NT2/D1 (cell line): ENCODE measurements at regions not wholly inside any gene's neighbourhood (a gene's known extent, or its start where the extent isn't known, plus 50 kb on each side); places are given as distances from the start of the nearest gene placed in this dataset.

Experiments used
- YY1 ChIP-seq: IDR thresholded peaks from 2 replicates; pipeline ENCODE4 v1.6.1; 2011; ENCODE audit not compliant: insufficient read length, insufficient read depth
- ZNF274 ChIP-seq: IDR thresholded peaks from 2 replicates; pipeline ENCODE4 v1.6.1; 2011; ENCODE audit warnings: mild to moderate bottlenecking, low read depth, low read length

DNA sequence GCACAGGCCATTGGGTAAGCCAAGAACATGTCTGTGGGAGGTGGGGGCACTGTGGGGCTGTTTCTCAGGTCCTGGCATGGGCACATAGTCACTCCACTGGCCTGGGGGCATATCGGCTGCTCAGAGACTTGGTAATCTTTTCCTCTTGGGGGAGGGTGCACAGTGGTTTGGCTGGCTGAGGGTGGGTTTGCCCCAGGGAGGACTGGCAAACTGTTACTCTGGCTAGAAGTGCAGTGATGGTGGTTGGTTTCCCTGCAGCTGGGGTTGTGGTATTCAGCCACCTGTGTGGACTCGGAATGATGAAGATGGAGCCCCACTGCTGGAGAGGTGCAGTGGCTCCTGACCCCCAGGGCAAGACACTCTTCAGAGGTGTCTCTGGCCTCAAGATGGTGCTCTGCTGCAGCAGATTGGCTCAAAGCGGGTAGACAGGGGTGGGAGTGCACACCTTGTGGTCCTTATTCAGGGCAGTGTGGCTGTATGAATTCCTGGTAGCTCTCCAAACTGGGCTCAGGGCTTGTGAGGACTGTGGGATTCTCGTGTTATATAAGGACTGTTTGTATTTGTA is 74.1 kb upstream of the DDHD1 start:
- TF ChIP-seq ZNF274: no peak
- no peak for TF ChIP-seq YY1
